GM10266 (cell line): ENCODE measurements at regions not wholly inside any gene's neighbourhood (a gene's known extent, or its start where the extent isn't known, plus 50 kb on each side); places are given as distances from the start of the nearest gene placed in this dataset.
"Not testable (repeated sequence)": the region's sequence is repeated elsewhere in the genome, so short reads cannot be mapped to it uniquely, and the experiment has no call there.

Experiments used
- DNase-seq: peaks from one replicate; pipeline ENCODE4 v3.0.0; 2012; ENCODE audit errors: extremely low spot score
- TF ChIP-seq, protein P1 (sequence below): IDR thresholded peaks from 2 replicates; pipeline ENCODE4 v1.5.1; 2012; ENCODE audit warnings: mild to moderate bottlenecking, low read depth; ENCODE audit not compliant: control insufficient read depth, insufficient read depth; ENCODE audit errors: missing control alignments

DNA sequence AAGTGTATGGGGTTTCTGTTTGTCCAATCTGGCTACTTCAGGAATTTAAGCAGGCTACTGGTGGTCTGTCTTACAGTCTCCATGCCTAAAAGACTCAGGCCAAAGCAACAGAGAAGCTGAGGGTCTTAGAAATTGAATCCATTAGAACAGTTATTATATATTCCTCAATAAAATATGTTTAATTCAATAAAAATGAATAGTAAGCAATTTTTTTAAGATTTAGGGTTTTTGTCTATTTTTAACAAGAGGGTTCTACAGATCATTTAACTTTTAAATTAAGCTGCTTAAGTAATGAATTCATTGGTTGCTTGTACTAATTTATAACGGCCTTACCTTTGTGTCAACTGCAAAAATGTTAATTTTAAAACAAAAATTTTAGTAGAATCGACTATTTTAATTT is 832.6 kb upstream of the SLC39A10 start:
- TF ChIP-seq, protein P1, sequence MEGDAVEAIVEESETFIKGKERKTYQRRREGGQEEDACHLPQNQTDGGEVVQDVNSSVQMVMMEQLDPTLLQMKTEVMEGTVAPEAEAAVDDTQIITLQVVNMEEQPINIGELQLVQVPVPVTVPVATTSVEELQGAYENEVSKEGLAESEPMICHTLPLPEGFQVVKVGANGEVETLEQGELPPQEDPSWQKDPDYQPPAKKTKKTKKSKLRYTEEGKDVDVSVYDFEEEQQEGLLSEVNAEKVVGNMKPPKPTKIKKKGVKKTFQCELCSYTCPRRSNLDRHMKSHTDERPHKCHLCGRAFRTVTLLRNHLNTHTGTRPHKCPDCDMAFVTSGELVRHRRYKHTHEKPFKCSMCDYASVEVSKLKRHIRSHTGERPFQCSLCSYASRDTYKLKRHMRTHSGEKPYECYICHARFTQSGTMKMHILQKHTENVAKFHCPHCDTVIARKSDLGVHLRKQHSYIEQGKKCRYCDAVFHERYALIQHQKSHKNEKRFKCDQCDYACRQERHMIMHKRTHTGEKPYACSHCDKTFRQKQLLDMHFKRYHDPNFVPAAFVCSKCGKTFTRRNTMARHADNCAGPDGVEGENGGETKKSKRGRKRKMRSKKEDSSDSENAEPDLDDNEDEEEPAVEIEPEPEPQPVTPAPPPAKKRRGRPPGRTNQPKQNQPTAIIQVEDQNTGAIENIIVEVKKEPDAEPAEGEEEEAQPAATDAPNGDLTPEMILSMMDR, result no peak
- DNase-seq, result no peak

DNA sequence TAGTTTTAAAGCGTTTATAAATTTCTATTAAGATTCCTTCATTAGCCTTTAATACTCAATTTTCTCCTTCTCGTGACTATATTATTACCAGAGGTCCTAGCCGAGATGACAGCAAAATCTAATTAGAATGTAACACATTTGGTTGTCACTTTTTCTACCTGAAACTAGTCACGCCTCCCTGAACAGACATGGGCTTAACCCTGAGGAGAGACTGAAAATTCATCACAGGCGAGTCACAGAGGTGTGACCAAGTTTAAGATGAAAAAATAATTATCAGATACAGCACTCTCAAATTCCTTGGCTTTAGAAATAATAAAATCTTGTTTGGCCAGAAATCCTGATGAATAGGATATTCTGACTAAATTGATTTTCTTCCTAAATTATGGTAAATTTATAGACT is 834.4 kb upstream of the SLC39A10 start:
- no peak for DNase-seq
- TF ChIP-seq, protein P1, result no peak

DNA sequence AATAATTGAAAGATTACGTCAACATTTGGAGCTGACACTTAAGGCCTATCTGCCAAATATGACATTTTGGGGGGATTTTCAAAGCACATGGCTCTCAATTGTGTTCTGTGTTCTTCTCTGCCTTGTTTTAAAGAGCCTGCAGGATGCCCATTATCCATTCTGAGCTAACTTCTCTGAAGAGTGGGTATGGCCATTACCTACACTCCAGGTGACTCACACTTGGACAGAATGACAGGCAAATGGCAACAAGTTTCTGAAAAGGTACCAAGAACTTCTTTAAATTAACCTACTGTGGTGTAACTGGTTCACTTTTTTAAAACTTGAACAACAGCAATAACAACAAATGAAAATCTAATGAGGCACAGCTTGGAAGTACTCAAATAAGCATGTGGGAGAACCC is 834.9 kb upstream of the SLC39A10 start:
- no peak for DNase-seq
- TF ChIP-seq, protein P1, result no peak

DNA sequence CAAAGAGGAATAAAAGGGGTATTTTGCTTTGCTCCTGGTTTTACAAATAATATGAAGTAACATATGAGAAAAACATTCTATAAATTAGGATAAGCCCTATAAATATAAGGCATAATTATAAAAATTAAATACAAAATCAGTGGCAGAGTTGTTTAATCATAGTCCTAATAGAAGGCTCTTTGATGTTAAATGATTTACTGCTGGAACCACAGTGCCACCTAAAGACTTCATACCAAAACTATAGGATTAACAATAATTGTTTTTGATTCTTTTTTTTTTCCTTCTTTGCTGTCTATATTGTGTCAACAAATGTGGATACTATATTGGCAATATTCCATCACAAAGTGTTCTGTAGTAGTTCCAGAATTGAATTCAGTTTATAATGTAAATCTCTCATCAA is 837.7 kb upstream of the SLC39A10 start:
- DNase-seq, result no peak

DNA sequence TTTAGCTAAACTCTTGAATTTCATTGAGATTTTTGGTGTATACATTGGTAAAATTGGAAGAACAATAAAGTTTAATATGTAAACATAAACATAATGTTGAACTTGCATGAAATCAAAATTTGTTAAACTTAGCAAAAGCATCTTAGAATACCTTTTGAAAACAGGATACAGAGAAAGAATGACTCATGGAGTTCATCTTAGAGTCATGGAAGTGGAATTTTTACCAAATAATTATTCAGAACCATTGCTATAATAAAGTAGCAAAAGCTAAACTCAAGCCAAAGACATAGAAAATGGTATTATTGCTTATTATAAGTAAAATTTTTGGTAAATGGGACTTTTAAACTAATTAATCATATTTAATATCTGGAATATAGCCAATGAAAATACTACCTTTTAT is 841.6 kb upstream of the SLC39A10 start:
- DNase-seq, result no peak
- TF ChIP-seq, protein P1, result no peak

More for the DNA sequence above, 837.7 kb upstream of the SLC39A10 start:
- TF ChIP-seq, protein P1, result no peak

DNA sequence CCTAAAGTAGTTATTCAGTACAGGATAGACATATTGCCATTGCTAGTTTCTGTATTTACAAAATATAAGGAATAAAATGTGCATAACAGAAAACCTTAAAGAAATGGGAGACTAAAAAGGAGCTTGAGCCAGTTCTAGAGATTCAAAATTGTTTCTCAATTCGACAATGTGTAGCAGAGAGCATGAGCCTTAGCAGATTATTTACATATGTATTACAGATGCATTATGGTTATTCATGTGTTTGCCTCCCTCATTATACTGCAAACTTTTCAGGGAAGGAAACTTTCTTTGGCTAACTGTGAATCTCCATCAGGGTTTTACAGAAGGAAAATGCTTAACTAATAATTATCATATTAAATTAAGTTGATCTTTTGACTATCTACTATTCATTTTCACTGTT is 854.4 kb upstream of the SLC39A10 start:
- DNase-seq, result no peak
- TF ChIP-seq, protein P1, result no peak

DNA sequence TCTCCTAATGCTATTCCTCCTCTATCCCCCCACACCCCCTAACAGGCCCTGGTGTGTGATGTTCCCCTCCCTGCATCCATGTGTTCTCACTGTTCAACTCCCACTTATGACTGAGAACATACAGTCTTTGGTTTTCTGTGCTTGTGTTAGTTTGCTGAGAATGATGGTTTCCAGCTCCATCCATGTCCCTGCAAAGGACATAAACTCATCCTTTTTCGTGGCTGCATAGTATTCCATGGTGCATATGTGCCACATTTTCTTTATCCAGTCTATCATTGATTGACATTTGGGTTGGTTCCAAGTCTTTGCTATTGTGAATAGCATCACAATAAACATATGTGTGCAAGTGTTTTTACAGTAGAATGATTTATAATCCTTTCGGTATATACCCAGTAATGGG is 870.0 kb upstream of the SLC39A10 start:
- DNase-seq, result not testable (repeated sequence)

DNA sequence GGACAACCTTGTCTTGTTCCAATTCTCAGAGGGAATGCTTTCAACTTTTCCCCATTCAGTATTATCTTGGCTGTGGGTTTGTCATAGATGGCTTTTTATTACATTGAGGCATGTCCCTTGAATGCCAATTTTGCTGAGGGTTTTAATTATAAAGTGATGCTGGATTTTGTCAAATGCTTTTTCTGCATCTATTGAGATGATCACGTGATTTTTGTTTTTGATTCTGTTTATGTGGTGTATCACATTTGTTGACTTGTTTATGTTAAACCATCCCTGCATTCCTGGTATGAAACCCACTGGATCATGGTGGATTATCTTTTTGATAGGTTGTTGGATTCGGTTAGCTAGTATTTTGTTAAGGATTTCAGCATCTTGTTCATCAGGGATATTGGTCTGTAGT is 885.6 kb upstream of the SLC39A10 start:
- DNase-seq, result not testable (repeated sequence)

DNA sequence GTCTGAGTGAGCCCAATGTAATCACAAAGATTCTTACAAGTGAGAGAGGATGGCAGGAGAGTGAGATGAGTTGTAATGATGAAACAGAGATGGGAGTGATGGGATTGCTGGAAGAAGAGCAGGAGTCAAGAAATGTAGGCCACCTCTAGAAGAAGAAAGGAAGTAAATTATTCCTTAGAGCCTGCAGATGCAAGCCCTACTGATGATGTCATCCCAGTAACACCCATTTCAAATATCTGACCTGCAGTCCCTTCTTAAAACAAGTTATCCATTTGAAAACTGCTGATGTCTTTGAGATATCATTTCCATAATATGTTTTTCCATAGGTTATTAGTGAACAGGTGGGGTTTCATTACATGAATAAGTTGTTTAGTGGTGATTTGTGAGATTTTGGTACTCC is 888.0 kb upstream of the SLC39A10 start:
- TF ChIP-seq, protein P1, result no peak
- DNase-seq, result no peak
